HG03095 (cell line): ENCODE measurements at regions not wholly inside any gene's neighbourhood (a gene's known extent, or its start where the extent isn't known, plus 50 kb on each side); places are given as distances from the start of the nearest gene placed in this dataset.

Experiments
- ATAC-seq: cut with Tn5 transposase; IDR thresholded peaks from one replicate; pipeline ENCODE4 v1.9.1; 2021; ENCODE audit warnings: moderate library complexity; ENCODE audit not compliant: unreplicated experiment

- ATAC-seq, result no peak
Measured at GRCh38 chr7:68671671-68672070, 926.6 kb upstream of the AUTS2 start.

DNA sequence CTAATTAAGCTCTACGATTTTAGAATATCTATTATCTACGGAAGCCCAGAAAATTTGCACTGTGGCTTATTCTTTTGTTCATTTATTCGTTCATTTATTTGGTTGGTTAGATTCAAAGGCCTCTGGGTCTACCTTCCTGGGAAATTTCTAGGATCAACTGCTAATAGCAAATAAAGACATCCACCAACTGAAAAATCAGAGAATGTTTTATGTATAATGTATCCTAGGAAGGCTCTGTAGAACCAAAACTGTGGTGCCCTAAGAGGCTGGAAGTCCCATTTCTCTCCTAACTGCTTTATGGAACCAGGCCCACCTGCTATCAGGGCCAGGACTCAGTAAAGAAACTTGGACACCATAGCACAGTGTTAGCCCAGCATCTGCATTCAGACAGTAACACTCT lies 923.4 kb upstream of the AUTS2 start:
- no peak for ATAC-seq

GRCh38 chr7:68676813-68677535 lies 921.3 kb upstream of the AUTS2 start:
- ATAC-seq, result no peak

DNA sequence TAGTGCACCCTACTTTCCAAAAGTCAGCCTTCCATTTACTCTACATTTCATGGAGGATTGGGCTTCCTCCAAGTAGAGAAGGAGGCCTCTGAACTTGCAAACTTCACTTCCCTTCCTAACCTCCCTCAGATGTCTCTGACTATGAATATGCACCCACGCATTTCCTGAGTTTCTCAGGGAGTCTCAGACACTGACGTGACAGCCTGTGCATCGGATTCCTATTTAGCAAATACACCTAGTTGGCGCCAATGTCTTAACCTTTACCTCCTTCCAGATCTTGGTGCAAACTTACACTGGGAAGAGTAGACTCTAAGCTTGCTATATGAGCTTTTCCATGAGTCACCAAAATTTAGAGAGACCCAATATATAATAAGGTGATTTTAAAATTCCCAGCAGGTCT lies 920.1 kb upstream of the AUTS2 start:
- no peak for ATAC-seq

DNA sequence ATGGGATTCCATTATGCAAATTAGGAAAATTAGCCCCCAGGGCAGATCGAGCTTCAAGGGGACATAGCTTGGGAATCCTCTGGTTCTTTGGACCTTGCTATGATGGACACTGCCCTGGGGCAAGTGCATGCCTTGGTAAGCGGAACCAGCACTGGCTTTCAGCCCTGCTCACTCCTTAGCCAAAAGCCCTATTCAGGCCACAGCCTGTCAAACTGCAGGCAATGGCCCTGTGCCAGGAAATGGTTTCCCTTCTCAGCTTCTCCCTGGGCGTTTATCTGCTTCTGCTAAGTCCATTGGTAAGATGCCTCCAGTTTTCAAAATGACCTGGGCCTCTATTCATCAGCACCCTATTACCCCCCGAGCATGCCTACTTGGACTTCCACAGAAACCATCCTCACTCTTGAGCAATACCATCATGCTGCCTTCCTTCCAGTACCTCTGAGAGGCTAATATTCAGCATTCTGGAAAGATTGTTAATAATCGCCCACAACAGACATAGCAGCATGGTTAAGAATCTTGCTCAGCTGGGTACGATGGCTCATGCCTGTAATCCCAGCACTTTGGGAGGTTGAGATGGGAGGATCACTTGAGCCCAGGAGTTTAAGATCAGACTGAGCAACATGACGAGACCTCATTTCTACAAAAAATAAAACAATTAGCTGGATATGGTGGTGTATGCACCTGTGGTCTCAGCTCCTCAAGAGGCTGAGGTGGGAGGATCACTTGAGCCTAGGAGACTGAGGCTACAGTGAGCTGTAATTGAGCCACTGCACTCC lies 918.6 kb upstream of the AUTS2 start:
- no peak for ATAC-seq

DNA sequence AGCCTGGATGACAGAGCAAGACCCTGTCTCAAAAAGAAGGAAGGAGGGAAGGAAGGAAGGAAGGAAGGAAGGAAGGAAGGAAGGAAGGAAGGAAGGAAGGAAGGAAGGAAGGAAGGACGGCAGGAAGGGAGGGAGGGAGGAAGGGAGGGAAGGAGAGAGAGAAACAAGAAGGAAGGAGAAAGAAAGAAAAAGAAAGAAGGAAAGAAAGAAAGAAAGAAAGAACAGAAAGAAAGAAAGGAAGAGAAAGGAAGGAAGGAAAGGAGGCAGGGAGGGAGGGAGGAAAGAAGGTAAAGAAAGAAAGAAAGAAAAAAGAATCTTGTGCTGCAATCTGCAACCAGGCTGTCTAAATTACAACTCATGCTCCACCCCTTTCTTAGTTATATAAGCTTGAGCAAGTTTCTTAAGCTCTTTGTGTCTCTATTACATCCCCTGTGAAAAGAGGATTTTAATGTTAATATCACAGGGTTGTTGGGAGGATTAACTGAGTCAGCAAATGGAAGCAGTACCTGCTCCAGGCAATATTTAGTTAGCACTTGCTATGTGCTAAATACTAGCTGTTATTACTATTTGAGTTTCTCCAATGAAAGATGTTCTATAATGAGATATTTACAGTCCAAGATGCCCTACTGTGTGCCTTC lies 917.9 kb upstream of the AUTS2 start:
- ATAC-seq, result no peak

DNA sequence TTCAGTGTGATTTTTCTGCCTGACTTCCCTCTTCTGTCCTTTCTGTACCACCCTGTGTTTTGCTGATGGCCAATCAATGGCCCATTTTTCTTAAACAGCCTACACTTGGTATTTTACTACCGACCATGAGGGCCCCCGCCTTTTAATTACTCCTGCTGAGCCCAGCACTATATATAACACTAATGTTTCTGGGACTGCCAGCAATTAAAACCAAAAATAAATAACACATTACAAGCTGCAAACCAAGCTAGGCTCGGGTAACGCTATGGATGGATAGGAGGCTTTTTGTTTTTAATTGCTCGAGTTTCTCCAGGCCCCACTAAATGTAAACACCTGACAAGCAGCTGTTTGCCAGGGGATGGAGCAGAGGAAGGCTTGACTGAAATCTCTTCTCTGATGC lies 915.4 kb upstream of the AUTS2 start:
- ATAC-seq, result no peak

DNA sequence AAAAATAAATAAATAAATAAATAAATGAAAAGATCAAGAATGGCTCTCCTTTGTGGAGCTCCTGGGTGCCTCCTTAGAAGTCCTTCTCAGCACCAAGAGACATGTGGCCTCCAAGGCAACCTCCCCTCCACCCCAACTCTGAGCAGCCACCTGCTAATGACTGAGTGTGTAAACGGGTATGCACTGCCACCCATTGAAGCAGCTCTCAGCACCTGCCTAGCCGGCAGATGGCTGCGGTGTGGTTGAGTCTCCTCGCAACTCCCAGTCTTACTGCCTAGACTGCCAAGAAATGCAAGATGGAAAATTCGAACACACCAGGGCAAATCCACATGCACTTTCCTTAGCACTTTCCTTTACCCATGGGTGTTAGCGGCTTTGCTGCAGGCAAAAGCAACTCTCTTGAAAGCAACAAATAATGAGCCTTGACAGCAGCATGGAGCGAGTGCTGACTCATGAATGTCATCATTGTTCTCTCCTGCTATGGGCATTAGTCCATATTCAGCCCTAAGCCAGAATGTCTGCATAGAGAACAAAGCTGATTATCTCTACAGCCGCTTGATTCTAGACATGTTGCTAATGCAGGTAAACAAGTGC lies 913.9 kb upstream of the AUTS2 start:
- no peak for ATAC-seq

- ATAC-seq, result no peak
Measured at GRCh38 chr7:68684996-68685395, 913.3 kb upstream of the AUTS2 start.

GRCh38 chr7:68688416-68689086 lies 909.7 kb upstream of the AUTS2 start:
- no peak for ATAC-seq

DNA sequence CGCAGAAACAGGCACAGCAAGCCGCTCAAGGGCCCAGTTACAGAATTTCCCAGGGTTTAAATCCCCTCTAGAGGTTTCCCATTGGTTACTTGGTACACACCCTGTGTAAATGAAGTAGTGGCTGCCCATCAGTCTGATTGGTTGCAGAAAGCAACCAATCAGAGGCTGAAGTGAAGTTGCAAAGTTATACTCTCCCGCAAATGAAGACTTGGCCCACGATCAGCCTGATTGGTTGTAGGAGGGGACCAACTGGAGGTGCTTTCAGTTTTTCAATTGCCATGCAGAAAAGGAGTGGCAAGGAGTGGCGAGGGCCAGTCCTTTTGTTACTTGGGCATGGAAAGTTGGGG lies 909.2 kb upstream of the AUTS2 start:
- no peak for ATAC-seq

DNA sequence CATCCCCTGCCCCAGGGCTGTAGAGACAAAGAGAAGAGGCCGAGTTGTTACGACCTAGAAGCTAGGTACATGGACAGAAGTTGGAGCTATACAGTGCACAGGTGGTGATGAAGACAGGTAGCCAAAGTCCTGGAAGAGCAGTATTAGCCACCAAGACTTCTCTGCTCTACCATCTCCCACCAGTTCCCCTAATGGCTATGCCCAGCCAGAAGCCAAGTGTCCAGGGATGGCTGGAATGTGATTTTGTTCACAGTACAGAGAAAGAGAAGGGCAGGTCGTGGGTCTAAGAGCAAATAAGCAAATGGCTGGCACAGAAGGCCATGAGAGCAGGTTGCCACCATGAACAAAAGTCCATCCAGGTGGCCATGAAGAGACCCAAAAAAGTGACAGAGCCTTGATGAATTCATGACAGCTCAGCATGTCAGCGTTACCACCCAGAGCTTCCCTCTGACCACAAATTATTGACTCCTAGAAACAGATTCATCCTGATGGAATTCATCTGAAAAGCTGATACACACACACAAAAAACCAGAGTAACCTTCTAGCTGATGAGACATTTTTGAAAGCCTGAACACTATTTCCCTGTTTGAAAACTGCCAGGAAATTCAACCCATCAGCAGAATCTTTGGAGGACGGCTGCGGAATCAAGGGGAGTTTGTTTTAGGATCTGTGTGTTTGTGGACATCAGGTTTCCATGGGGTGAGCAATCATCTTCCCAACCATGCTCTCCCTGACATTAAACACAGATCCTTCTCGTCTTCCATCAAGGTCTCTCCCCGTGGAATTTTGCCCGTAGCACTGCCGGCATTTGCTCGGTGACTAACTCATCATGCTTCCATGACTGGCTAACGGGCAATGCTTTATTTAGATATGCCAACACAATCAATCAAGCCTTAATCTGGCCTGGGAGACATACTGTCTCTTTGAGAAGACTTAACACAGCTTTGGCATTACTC lies 906.7 kb upstream of the AUTS2 start:
- ATAC-seq, result no peak

GRCh38 chr7:68692511-68692910 lies 905.8 kb upstream of the AUTS2 start:
- ATAC-seq, result no peak

DNA sequence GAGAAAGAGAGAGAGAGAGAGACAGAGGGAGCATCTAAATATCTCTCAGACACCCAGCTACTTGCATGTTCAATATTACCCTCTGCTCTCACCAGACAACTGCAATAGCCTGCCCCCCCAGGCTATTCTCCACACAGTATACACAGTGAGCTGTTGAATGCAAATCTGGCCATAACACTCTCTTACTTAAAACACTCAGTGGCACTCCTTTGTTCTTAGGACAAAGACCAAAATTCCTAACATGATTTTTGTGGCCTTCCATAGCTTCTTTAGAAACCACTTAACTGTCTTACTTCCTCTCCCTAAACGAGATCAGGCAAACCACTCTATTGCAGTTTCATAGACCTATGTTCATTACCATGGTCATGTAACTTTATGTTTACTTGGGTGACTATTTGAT lies 903.6 kb upstream of the AUTS2 start:
- ATAC-seq, result no peak

DNA sequence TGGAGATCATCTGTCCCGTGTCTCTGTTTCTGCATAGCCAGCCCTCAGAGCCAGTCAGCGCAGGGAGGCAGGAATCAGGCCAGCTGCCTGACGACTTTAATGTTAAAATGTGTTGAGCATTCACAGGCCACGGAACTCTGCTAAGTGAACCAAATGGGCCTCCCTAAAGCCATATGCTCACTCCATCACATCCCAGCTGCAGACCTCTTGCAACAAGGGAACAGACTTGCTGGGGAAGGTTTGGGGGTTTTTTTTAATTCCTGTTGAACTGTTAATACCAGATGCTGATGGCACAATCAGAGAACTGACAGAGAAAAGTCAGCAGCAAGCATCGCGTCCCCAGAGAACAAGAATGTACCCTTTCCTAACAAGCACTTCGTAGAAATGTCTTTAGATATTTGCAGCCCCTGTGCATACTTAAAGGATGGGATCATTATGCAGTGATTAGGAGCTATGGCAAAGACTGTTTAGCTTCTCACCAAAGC lies 900.4 kb upstream of the AUTS2 start:
- no peak for ATAC-seq

DNA sequence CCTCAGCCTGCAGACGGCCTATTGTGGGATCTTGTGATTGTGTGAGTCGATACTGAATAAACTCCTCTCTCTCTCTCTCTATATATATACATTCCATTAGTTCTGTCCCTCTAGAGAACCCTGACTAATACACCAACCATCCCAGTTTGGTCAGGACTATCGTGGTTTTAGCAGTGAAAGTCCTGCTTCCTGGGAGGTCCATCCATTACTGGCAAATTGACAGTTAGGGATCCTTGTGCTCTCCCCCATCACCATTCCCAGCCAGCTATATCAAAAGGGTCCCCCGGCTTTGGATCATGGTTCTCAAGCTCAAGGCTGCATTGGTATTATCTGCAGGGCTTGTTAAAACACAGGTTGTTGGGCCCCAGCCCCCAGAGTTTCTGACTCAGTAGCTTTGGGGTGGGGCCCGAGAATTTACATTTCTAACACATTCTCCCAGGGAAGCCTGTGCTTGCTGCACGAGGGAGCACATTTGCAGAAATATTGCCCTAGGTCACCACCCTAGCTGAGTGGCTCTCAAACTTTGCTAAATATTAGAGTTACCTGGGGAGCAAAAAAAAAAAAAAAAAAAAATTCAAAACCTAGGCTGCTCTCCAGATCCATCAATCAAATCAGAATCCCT lies 899.1 kb upstream of the AUTS2 start:
- no peak for ATAC-seq

- no peak for ATAC-seq
Measured at GRCh38 chr7:68700414-68700813, 897.9 kb upstream of the AUTS2 start.

- ATAC-seq, result no peak
Measured at GRCh38 chr7:68706291-68706690, 892.0 kb upstream of the AUTS2 start.

DNA sequence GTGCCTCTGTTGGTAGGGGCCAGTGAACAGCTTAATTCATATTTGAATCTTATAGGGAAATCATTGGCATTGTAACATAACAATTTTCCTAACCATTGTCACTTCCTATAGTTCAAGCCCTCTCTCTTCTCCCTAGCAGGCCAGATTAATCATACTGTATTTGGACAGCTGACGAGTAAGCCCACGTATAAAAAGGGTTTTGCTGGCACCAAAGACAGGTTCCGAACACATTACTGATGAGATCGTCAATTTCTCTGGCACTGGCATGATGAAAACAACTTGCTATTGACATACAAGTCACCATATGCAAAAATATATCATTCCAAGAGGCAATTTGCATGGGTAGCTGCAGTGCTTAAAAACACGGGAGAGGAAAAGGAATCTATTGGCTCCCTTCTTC lies 891.1 kb upstream of the AUTS2 start:
- ATAC-seq, result no peak

DNA sequence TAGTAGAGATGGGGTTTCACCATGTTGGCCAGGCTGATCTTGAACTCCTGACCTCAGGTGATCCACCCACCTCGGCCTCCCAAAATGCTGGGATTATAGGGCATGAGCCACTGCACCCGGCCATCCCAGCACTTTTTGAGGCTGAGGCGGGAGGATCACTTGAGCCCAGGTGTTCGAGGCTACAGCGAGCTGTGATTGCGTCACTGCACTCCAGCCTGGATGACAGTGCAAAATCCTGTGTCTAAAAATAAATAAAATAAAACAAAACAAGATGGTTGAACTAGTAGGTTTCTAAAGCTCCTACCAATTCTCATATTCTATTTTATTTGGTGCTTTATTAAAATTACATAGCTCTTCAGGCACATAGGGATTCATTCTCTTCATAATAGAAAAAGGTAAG lies 890.3 kb upstream of the AUTS2 start:
- no peak for ATAC-seq
